ENCODE measurements at regions not wholly inside any gene's neighbourhood (a gene's known extent, or its start where the extent isn't known, plus 50 kb on each side); places are given as distances from the start of the nearest gene placed in this dataset.

- Histone ChIP-seq H3K9me3 (ENCODE audit: low read length) (no peaks in the 10 kb centered on the region), H3K9me2 (ENCODE audit: low read depth, low read length) (no peaks in the 10 kb centered on the region), H3K4me2 (ENCODE audit: low read length) (no peak overlapping the region), H3K36me3 (ENCODE audit: insufficient read depth, low read length) (no peaks in the 10 kb centered on the region), H3K27me3 (ENCODE audit: insufficient read depth, low read length) (no peaks in the 10 kb centered on the region), H2AFZ (ENCODE audit: low read length) (no peak overlapping the region), H3K4me3 (ENCODE audit: low read depth, low read length, poor library complexity, severe bottlenecking) (no peak overlapping the region), H3K4me1 (ENCODE audit: insufficient read depth, low read length, severe bottlenecking) (no peaks in the 10 kb centered on the region), H3K9ac (ENCODE audit: low read length) (no peak overlapping the region), H4K20me1 (ENCODE audit: insufficient read depth, low read length) (no peaks in the 10 kb centered on the region), H3K79me2 (ENCODE audit: insufficient read depth, low read length) (no peaks in the 10 kb centered on the region), H3K27ac (ENCODE audit: low read depth, low read length, poor library complexity, severe bottlenecking) (no peak overlapping the region), H3F3A (ENCODE audit: insufficient read depth, low read length) (no peaks in the 10 kb centered on the region)
- TF ChIP-seq EZH2 (IDR thresholded peaks at IDR 0.05; ENCODE audit: borderline replicate concordance, low read length) (no peak), CTCF (IDR thresholded peaks at IDR 0.05; ENCODE audit: low read length) (no peak)
These were observed 355.7 kb upstream of the UMPS start for GRCh38 chr3:124374583-124374982.

GRCh38 chr3:124381575-124382333 is 348.5 kb upstream of the UMPS start:
- H3F3A ChIP-seq (ENCODE audit: insufficient read depth, low read length) = no peaks in the 10 kb centered on the region
- TF ChIP-seq CTCF (IDR thresholded peaks at IDR 0.05; ENCODE audit: low read length) = no peak
- no peak for TF ChIP-seq EZH2 (IDR thresholded peaks at IDR 0.05; ENCODE audit: borderline replicate concordance, low read length)
- H3K9me2 ChIP-seq (ENCODE audit: low read depth, low read length) = no peaks in the 10 kb centered on the region
- H3K9ac ChIP-seq (ENCODE audit: low read length) = no peak overlapping the region
- no peak overlapping the region for H3K4me3 ChIP-seq (ENCODE audit: low read depth, low read length, poor library complexity, severe bottlenecking)
- no peak overlapping the region for H3K27ac ChIP-seq (ENCODE audit: low read depth, low read length, poor library complexity, severe bottlenecking)
- H4K20me1 ChIP-seq (ENCODE audit: insufficient read depth, low read length) = no peaks in the 10 kb centered on the region
- H3K36me3 ChIP-seq (ENCODE audit: insufficient read depth, low read length) = no peaks in the 10 kb centered on the region
- no peaks in the 10 kb centered on the region for H3K9me3 ChIP-seq (ENCODE audit: low read length)
- H2AFZ ChIP-seq (ENCODE audit: low read length) = no peak overlapping the region
- H3K27me3 ChIP-seq (ENCODE audit: insufficient read depth, low read length) = no peaks in the 10 kb centered on the region
- H3K4me1 ChIP-seq (ENCODE audit: insufficient read depth, low read length, severe bottlenecking) = no peaks in the 10 kb centered on the region
- no peak overlapping the region for H3K4me2 ChIP-seq (ENCODE audit: low read length)
- H3K79me2 ChIP-seq (ENCODE audit: insufficient read depth, low read length) = no peaks in the 10 kb centered on the region

- no peak overlapping the region for H3K9ac ChIP-seq (ENCODE audit: low read length)
- no peaks in the 10 kb centered on the region for H3K9me3 ChIP-seq (ENCODE audit: low read length)
- H4K20me1 ChIP-seq (ENCODE audit: insufficient read depth, low read length) = no peaks in the 10 kb centered on the region
- H3K79me2 ChIP-seq (ENCODE audit: insufficient read depth, low read length) = no peaks in the 10 kb centered on the region
- no peak overlapping the region for H3K4me2 ChIP-seq (ENCODE audit: low read length)
- TF ChIP-seq EZH2 (IDR thresholded peaks at IDR 0.05; ENCODE audit: borderline replicate concordance, low read length) = no peak
- TF ChIP-seq CTCF (IDR thresholded peaks at IDR 0.05; ENCODE audit: low read length) = no peak
- H3K4me1 ChIP-seq (ENCODE audit: insufficient read depth, low read length, severe bottlenecking) = no peaks in the 10 kb centered on the region
- no peak overlapping the region for H3K4me3 ChIP-seq (ENCODE audit: low read depth, low read length, poor library complexity, severe bottlenecking)
- no peak overlapping the region for H2AFZ ChIP-seq (ENCODE audit: low read length)
- no peaks in the 10 kb centered on the region for H3K27me3 ChIP-seq (ENCODE audit: insufficient read depth, low read length)
- no peaks in the 10 kb centered on the region for H3F3A ChIP-seq (ENCODE audit: insufficient read depth, low read length)
- H3K36me3 ChIP-seq (ENCODE audit: insufficient read depth, low read length) = no peaks in the 10 kb centered on the region
- H3K9me2 ChIP-seq (ENCODE audit: low read depth, low read length) = no peaks in the 10 kb centered on the region
- no peak overlapping the region for H3K27ac ChIP-seq (ENCODE audit: low read depth, low read length, poor library complexity, severe bottlenecking)
These were observed 347.2 kb upstream of the UMPS start for GRCh38 chr3:124383051-124383450.
